ENCODE measurements at regions not wholly inside any gene's neighbourhood (a gene's known extent, or its start where the extent isn't known, plus 50 kb on each side); places are given as distances from the start of the nearest gene placed in this dataset.

- DNase-seq (ENCODE audit: low read depth, low spot score), result no peak
These were observed 75.6 kb upstream of the PKDCC start for GRCh38 chr2:41972179-41972578.

GRCh38 chr2:41972819-41973218, 75.0 kb upstream of the PKDCC start:
- DNase-seq (ENCODE audit: low read depth, low spot score), result no peak

- no peak for DNase-seq (ENCODE audit: low read depth, low spot score)
These were observed 74.0 kb upstream of the PKDCC start for GRCh38 chr2:41973871-41974270.

- no peak for DNase-seq (ENCODE audit: low read depth, low spot score)
These were observed 66.4 kb upstream of the PKDCC start for GRCh38 chr2:41981417-41981816.

GRCh38 chr2:41985573-41986095, 62.2 kb upstream of the PKDCC start:
- no peak for DNase-seq (ENCODE audit: low read depth, low spot score)

- no peak for DNase-seq (ENCODE audit: low read depth, low spot score)
These were observed 58.2 kb upstream of the PKDCC start for GRCh38 chr2:41989501-41990180.

GRCh38 chr2:41990245-41990644, 57.6 kb upstream of the PKDCC start:
- DNase-seq (ENCODE audit: low read depth, low spot score), result no peak

- DNase-seq (ENCODE audit: low read depth, low spot score), result no peak
These were observed 57.1 kb upstream of the PKDCC start for GRCh38 chr2:41990688-41991087.

- DNase-seq (ENCODE audit: low read depth, low spot score), result no peak
These were observed 55.7 kb upstream of the PKDCC start for GRCh38 chr2:41992056-41992642.

- DNase-seq (ENCODE audit: low read depth, low spot score), result no peak
These were observed 55.0 kb upstream of the PKDCC start for GRCh38 chr2:41992671-41993434.

- DNase-seq (ENCODE audit: low read depth, low spot score), result no peak
These were observed 54.3 kb upstream of the PKDCC start for GRCh38 chr2:41993435-41993925.

GRCh38 chr2:41994233-41994637, 53.6 kb upstream of the PKDCC start:
- DNase-seq (ENCODE audit: low read depth, low spot score), result no peak

GRCh38 chr2:41994661-41995060, 53.2 kb upstream of the PKDCC start:
- no peak for DNase-seq (ENCODE audit: low read depth, low spot score)

GRCh38 chr2:41997561-41997960, 50.3 kb upstream of the PKDCC start:
- DNase-seq (ENCODE audit: low read depth, low spot score), result no peak

Data from iPS DF 19.7 (cell line).